ENCODE measurements at regions not wholly inside any gene's neighbourhood (a gene's known extent, or its start where the extent isn't known, plus 50 kb on each side); places are given as distances from the start of the nearest gene placed in this dataset.
"Not testable (repeated sequence)": the region's sequence is repeated elsewhere in the genome, so short reads cannot be mapped to it uniquely, and the experiment has no call there.

DNA sequence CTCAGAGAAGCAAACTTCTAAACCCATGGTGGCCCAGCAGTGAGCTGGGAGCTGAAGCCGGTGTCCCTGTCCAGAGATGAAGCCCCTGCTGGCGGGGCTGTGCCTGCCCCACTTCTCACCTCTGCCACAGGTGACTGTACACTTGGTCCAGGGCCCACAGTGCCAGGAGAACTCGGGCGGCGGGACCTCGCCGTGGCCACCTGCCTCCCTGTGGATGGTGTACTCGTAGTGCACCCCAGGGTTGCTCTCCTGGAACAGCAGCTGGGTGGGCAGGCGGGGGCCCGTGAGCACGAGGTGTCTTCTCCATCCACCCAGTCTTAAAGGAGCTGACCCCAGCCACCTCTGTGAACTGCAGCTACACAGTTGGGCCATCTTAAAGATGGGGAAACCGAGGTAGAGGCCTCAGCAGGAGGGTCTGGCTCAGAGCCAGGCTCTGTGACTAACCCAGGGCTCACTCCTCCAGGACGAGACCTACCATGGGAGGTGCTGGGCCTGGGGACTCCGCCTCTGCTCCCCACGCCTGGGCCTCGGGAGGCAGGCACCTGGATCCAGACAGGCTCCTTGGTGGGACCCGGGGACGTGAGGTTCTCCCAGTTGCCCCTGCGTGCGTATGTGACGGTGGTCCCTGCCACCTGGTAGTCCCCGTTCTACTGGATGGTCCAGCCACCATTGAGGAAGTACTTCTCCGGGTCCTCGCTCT is 113.1 kb upstream of the AKAP13 start:
- not testable (repeated sequence) for DNase-seq

GRCh38 chr15:85274315-85275050 is 105.9 kb upstream of the AKAP13 start:
- no peak for DNase-seq

DNA sequence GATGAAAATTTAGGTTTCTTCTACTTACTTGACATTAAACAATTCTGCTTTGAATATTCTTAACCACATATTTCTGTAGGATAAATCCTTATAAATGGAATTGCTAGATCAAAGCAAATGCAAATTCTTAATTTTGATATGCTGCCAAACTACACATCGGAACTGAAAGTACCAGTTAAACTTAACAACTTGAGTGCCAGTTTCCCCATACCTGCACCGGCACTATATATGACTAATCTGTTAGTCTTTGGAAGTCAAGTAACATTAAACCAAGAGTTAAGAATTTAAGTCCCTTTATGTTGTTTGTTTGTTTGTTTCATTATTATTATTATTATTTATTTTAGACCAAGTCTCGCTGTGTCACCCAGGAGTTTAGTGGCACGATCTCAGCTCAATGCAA is 103.9 kb upstream of the AKAP13 start:
- no peak for DNase-seq

GRCh38 chr15:85276921-85277320 is 103.5 kb upstream of the AKAP13 start:
- DNase-seq: no peak

DNA sequence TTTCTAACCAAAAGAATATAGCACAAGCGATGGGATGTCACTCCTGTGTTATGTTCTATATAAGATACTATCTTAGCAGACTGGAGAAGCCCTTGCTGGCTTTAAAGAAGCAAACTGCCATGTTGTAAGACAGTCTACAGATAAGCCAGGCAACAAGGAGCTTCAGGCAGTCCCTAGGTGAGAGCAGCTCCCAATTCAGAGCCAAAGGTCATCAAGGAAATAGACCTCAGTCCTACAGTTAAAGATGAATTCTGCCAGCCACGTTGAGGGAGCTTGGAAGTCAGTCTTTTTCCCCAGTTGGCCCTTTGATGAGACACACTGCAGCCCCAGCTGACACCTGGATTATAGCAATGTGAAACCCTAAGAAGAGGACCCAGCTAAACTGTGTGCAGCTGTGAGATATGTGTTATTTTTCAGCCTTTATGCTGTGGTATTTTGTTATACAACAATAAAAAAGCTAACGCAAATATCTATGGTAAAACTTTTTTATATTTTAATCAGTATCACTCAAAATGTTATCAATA is 102.5 kb upstream of the AKAP13 start:
- no peak for DNase-seq

- DNase-seq: no peak
These were observed 100.2 kb upstream of the AKAP13 start for GRCh38 chr15:85280203-85280602.

DNA sequence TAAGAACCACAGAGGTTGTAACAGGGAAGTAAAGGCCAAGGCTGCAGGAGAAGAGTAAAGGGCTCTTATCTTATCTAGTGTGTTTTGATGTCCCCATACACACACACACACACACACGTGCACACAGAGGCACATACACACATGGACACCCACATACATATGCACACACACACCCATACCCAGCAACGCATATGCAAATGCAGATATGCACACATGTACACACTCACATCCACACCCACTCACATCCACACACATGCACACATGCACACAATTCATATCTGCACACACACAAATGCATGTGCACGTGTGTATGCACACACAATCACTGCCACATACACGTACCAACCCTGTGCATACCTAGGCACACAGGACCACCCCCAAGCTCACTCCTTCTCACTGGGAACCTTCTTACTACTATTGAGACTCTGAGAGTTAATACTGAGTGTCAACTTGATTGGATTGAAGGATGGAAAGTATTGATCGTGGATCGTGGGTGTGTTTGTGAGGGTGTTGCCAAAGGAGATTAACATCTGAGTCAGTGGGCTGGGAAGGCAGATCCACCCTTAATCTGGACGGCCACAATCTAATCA is 99.0 kb upstream of the AKAP13 start:
- no peak for DNase-seq

GRCh38 chr15:85282504-85283115 is 97.8 kb upstream of the AKAP13 start:
- no peak for DNase-seq

GRCh38 chr15:85283815-85284214 is 96.6 kb upstream of the AKAP13 start:
- not testable (repeated sequence) for DNase-seq

- no peak for DNase-seq
These were observed 95.9 kb upstream of the AKAP13 start for GRCh38 chr15:85284497-85284896.

- no peak for DNase-seq
These were observed 90.6 kb upstream of the AKAP13 start for GRCh38 chr15:85289677-85290365.

DNA sequence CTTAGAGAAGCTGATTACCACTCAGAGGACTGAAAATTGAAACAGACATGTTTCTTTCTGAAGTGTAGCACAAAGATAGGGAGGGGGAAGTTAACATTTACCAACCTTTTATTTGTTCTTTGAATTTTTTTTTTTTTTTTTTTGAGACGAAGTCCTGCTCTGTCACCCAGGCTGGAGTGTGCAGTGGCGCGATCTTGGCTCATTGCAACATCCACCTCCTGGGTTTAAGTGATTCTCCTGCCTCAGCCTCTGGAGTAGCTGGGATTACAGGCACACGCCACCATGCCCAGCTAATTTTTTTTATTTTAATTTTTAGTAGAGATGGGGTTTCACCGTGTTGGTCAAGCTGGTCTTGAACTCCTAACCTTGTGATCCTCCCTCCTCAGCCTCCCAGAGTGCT is 87.8 kb upstream of the AKAP13 start:
- DNase-seq: not testable (repeated sequence)

DNA sequence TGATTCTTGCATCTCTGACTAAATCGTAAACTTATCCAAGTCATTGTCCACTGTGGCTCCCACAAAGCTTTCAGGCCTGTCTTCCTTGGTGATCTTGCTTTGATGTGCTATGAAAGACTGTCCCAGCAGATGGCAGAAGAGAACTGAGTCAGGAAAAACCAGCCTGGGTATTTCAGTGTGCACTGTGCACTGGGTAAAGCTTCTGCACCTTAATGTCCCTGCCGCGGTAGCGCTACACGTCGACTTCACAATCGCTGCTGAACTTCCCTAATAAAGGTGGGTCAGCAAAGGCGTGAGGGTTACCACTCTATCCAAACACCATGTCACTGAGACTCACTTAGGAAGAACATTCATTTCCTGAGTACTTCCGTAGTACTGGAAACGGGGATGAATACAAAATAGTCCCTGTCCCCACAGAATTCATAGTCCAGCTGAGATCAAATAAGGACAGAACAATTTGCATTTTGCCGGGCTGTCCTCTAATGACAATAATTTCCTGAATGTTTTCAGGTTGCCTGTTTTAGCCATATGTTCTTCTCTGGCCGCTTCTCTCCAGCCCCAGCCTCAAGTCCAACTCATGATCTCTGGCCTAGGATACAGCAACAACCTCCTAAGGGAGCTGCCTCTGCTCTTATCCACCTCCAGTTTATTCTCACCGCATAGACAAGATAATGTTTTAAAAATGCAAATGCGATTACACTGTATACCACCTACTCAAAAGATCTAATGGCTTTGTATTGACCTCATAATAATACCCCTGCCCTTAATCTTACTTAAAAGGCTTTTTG is 83.6 kb upstream of the AKAP13 start:
- DNase-seq: peak; percentile 66

GRCh38 chr15:85297537-85297936 is 82.9 kb upstream of the AKAP13 start:
- DNase-seq: no peak

DNA sequence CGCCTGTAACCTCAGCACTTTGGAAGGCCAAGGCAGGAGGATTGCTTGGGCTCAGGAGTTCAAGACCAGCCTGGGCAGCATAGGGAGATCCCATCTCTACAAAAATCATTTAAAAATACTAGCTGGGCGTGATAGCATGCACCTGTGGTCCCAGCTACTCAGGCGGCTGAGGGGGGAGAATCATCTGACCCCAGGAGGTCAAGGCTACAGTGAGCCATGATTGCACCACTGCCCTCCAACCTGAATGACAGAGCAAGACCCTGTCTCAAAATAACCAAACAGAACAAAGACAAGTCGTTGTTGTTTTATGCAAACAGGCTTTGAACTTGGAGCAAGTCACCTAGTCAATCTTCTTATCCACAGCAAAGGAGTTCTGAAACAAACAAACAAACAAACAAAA is 82.0 kb upstream of the AKAP13 start:
- DNase-seq: no peak

DNA sequence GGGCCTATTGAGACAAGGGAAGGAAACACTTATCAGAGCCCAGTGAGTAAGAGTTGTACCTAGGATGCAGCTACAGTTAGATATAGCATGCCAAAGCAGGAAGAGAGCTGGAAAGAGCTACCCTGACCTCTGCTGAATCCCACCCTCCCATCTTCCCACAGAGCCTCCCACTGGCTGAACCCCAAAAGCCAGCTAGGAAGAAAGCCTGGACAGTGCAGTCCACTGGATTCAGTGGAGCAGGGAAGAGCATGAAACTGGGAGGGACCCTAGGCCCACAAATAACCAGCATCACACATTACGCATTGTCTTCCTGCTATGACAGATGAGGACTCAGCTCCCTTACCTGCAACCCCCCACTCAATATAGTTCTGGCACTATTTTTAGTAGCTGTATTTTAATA is 81.5 kb upstream of the AKAP13 start:
- no peak for DNase-seq

DNA sequence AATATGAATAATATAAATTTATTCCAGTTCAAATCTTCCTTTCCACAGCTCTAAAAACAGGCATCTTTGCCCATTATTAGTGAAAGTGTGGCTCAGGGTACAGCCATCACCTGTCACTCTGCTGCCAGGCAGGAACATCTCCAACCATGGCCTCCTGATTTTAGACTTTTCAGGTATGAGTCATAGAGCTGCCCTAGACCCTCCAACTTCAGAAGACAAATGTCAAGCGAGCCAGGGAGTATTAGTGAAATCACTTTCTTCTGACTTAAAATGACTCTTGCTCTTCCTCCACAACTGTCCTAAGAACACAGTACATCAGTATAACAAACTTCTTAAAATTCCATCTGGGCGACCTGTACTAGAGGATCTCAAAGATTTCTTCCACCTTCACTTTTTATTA is 78.1 kb upstream of the AKAP13 start:
- no peak for DNase-seq

DNA sequence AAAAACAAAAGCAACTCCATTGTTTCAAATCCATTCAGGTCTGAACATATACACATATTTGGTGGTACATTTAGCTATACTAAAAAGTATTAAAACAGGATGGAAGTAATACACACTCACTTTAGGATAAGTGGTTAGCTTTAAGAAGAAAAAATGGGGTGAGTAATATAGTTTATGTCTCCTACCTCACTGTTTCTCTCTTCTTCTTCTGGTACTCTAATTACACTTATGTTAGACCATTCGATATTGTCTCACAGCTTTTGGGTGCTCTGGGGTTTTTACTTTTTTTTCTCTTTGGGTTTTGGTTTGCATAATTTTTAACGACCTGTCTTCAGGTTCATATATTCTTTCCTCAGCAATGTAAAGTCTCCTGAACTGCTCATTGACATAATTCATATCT is 75.4 kb upstream of the AKAP13 start:
- DNase-seq: no peak

DNA sequence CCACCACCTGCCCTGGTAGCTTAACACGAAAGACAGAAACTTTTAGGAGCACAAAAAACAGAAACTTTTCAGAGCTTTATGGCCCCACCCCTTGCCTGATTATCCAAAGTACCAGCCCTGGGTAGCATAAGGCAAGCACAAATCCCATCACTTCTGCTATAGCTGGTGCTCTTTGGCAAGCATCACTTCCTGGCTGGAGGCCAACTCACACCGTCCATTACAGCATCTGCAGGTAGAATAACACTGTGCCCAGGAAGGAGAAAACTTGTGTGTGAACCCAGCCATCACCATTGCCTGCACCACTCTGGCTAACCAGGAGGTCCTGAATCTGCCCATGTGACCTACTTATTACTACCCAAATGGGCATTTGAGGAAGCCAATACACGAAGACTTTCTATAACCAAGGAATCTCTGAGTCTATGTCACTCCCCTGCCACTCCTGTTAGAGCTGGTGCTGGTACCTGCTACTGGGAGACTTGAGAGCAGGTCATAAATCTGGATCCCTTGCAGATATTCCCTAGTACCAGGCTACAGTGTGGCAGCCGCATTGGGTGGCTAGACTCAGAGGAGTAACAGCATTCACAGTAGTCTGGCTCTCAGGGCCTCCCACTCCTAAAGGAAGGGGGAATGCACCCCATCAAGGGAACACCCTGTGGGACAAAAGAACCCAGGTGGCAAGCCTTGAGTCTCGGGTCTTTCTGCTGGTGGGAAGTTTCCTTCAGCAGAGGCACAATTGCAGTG is 73.3 kb upstream of the AKAP13 start:
- DNase-seq: no peak

DNA sequence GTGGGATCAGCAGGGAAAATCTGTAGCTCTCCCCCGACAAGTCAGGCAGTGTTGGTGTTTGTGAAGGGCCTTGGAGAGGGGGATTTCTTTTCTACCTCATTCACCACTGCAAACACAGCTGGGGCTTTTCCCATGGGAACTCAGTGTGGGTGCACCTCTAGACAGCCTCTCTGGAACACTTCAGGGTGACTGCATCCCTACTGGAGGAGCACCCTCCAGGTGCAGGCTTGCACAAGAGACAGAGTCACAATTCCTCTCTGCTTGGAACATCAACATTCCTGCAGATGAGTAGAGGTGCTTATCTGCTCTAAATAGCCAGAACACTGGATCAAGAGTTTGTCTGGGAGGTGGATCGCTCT is 72.7 kb upstream of the AKAP13 start:
- no peak for DNase-seq

- no peak for DNase-seq
These were observed 68.8 kb upstream of the AKAP13 start for GRCh38 chr15:85311647-85312046.

DNA sequence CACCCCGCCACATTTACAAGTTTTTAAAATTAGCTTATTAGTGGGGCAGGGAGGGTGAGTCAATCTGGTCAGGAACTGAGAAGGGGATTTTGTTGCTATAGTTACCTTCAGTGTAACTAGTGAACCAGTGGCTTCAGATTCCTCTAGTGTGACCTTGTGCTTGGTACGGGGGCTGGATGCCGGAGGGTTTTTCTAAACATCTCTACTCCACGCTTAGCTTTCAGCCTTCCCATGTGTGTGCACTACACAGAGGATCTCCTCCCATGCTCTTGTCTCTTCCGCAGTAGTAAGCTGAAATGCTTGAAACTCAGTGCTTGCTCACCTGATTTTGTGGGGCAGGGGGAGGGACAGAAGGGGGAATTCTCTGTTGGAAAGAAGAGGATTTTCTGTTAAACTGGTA is 67.9 kb upstream of the AKAP13 start:
- DNase-seq: no peak
